IMR-90 (cell line): ENCODE measurements at regions not wholly inside any gene's neighbourhood (a gene's known extent, or its start where the extent isn't known, plus 50 kb on each side); places are given as distances from the start of the nearest gene placed in this dataset.

Source experiments
- ATAC-seq: fragments of 200-7000 bp; cut with Tn5 transposase; 2 replicates; pipeline ENCODE4 v1.9.1; 2020; ENCODE audit warnings: low read depth, mild to moderate bottlenecking, moderate library complexity
- BruUV-seq: library from RNA; stranded (reverse); fragments of 400-500 nt; replicated peaks from 2 replicates; lab custom pipeline; 2021; lab: Mats Ljungman, UMichigan
- CTCF ChIA-PET: fragments of 300-600 bp; formaldehyde crosslinking; extraction: SDS; loops from one replicate; lab custom pipeline; 2021; ENCODE audit warnings: antibody characterized with exemption; lab: Yijun Ruan, JAX
- POLR2A ChIA-PET: fragments of 300-600 bp; sonication (Branson Sonifier 250); formaldehyde crosslinking; loops from one replicate; lab custom pipeline; 2022; ENCODE audit warnings: antibody characterized with exemption; ENCODE audit not compliant: unreplicated experiment; lab: Charles Lee
- DNase-seq: peaks from one replicate; pipeline ENCODE4 v3.0.0; 2013
- H2AFZ ChIP-seq: replicated peaks from 2 replicates; pipeline ENCODE3; 2013; ENCODE audit warnings: low read length, mild to moderate bottlenecking; ENCODE audit not compliant: poor library complexity
- H2AK5ac ChIP-seq: 2 replicates; pipeline ENCODE4 v1.6.1; 2013; ENCODE audit warnings: low read depth, low read length, inconsistent platforms
- H2AK9ac ChIP-seq: replicated peaks from 2 replicates; pipeline ENCODE3; 2013; ENCODE audit warnings: mild to moderate bottlenecking, low read depth, low read length, moderate library complexity; ENCODE audit not compliant: poor library complexity
- H2BK120ac ChIP-seq: 2 replicates; pipeline ENCODE4 v1.6.1; 2013; ENCODE audit warnings: low read depth, low read length, inconsistent platforms
- H2BK15ac ChIP-seq: 3 replicates; pipeline ENCODE4 v1.6.1; 2013; ENCODE audit warnings: low read depth, low read length, inconsistent platforms
- H2BK20ac ChIP-seq: 2 replicates; pipeline ENCODE4 v1.6.1; 2013; ENCODE audit warnings: low read depth, mild to moderate bottlenecking, inconsistent platforms, low read length, moderate library complexity
- H2BK5ac ChIP-seq: 2 replicates; pipeline ENCODE4 v1.6.1; 2013; ENCODE audit warnings: mild to moderate bottlenecking, low read depth, low read length, inconsistent platforms; ENCODE audit not compliant: poor library complexity, severe bottlenecking
- H3K14ac ChIP-seq: replicated peaks from 2 replicates; pipeline ENCODE4 v1.6.1; 2013; ENCODE audit warnings: low read depth, low read length, inconsistent platforms
- H3K18ac ChIP-seq: 2 replicates; pipeline ENCODE4 v1.6.1; 2013; ENCODE audit warnings: low read depth, low read length, control low read depth
- H3K23ac ChIP-seq: 2 replicates; pipeline ENCODE4 v1.6.1; 2013; ENCODE audit warnings: low read depth, low read length, inconsistent platforms
- H3K27ac ChIP-seq: 2 replicates; pipeline ENCODE4 v1.5.1; 2013; ENCODE audit warnings: mild to moderate bottlenecking, control low read depth, low read length; ENCODE audit not compliant: insufficient read depth
- H3K27me3 ChIP-seq: 2 replicates; pipeline ENCODE4 v1.6.1; 2013; ENCODE audit warnings: low read length; ENCODE audit not compliant: control insufficient read depth, insufficient read depth
- H3K36me3 ChIP-seq: 2 replicates; pipeline ENCODE4 v1.6.1; 2013; ENCODE audit warnings: low read length, mixed read lengths; ENCODE audit not compliant: control insufficient read depth, insufficient read depth
- H3K4ac ChIP-seq: 2 replicates; pipeline ENCODE4 v1.6.1; 2013; ENCODE audit warnings: low read depth, low read length, inconsistent platforms
- H3K4me1 ChIP-seq: 2 replicates; pipeline ENCODE4 v1.6.1; 2013; ENCODE audit warnings: low read length, mixed read lengths; ENCODE audit not compliant: control insufficient read depth, insufficient read depth
- H3K4me2 ChIP-seq: 2 replicates; pipeline ENCODE4 v1.6.1; 2013; ENCODE audit warnings: low read depth, mild to moderate bottlenecking, control low read depth, low read length, moderate library complexity
- H3K4me3 ChIP-seq: 2 replicates; pipeline ENCODE4 v1.5.1; 2013; ENCODE audit warnings: low read depth, mild to moderate bottlenecking, control low read depth, low read length, moderate library complexity; ENCODE audit not compliant: insufficient read depth
- H3K56ac ChIP-seq: 2 replicates; pipeline ENCODE4 v1.6.1; 2013; ENCODE audit warnings: low read length, inconsistent platforms; ENCODE audit not compliant: insufficient read depth; ENCODE audit errors: extremely low read depth
- H3K79me1 ChIP-seq, 2 experiments: 2 replicates each; pipeline ENCODE4 v1.6.1; 2013; ENCODE audit warnings: low read length in 2 of 2, inconsistent platforms in 1 of 2, low read depth in 1 of 2
- H3K9ac ChIP-seq: 2 replicates; pipeline ENCODE4 v1.6.1; 2013; ENCODE audit warnings: low read depth, low read length, control low read depth
- H3K9me1 ChIP-seq: 2 replicates; pipeline ENCODE4 v1.6.1; 2013; ENCODE audit warnings: low read length, inconsistent platforms; ENCODE audit not compliant: insufficient read depth
- H3K9me3 ChIP-seq: 2 replicates; pipeline ENCODE4 v1.6.1; 2013; ENCODE audit warnings: low read length; ENCODE audit not compliant: control insufficient read depth, insufficient read depth
- H4K20me1 ChIP-seq: 2 replicates; pipeline ENCODE4 v1.6.1; 2013; ENCODE audit warnings: low read length, inconsistent platforms; ENCODE audit not compliant: insufficient read depth
- H4K5ac ChIP-seq: 2 replicates; pipeline ENCODE4 v1.6.1; 2013; ENCODE audit warnings: mild to moderate bottlenecking, low read depth, low read length, control low read depth
- H4K8ac ChIP-seq, 2 experiments: 2 replicates each; pipeline ENCODE4 v1.6.1; 2013; ENCODE audit warnings: low read depth in 2 of 2, low read length in 2 of 2, control low read depth in 1 of 2, inconsistent platforms in 1 of 2
- H4K91ac ChIP-seq: 2 replicates; pipeline ENCODE4 v1.6.1; 2013; ENCODE audit warnings: low read depth, low read length, inconsistent platforms; ENCODE audit not compliant: insufficient read depth
- BHLHE40 ChIP-seq: fragments of 150-350 bp; IDR thresholded peaks from 2 replicates; pipeline ENCODE4 v1.6.1; 2016; ENCODE audit warnings: mild to moderate bottlenecking, low read depth, low read length
- CEBPB ChIP-seq: IDR thresholded peaks from 2 replicates; pipeline ENCODE4 v1.6.1; 2012; ENCODE audit warnings: low read depth, low read length, improper control_type of control experiment
- CHD1 ChIP-seq: IDR thresholded peaks from 2 replicates; pipeline ENCODE4 v1.6.1; 2012; ENCODE audit warnings: low read depth, low read length, improper control_type of control experiment
- FOS ChIP-seq: fragments of 150-350 bp; IDR thresholded peaks from 2 replicates; pipeline ENCODE4 v1.6.1; 2016; ENCODE audit warnings: low read depth, low read length
- MAFK ChIP-seq: IDR thresholded peaks from 2 replicates; pipeline ENCODE4 v1.6.1; 2012; ENCODE audit warnings: low read depth, low read length, improper control_type of control experiment
- MAZ ChIP-seq: IDR thresholded peaks from 2 replicates; pipeline ENCODE4 v1.6.1; 2012; ENCODE audit warnings: low read depth, mild to moderate bottlenecking, low read length, improper control_type of control experiment, moderate library complexity, borderline replicate concordance
- MXI1 ChIP-seq: IDR thresholded peaks from 2 replicates; pipeline ENCODE4 v1.6.1; 2012; ENCODE audit warnings: low read depth, mild to moderate bottlenecking, low read length, moderate library complexity, borderline replicate concordance
- NFE2L2 ChIP-seq: fragments of 150-350 bp; IDR thresholded peaks from 2 replicates; pipeline ENCODE4 v1.6.1; 2016; ENCODE audit warnings: low read depth, mild to moderate bottlenecking, low read length
- POLR2A ChIP-seq: IDR thresholded peaks from 2 replicates; pipeline ENCODE4 v1.6.1; 2012; ENCODE audit warnings: mild to moderate bottlenecking, low read depth, low read length
- RAD21 ChIP-seq: IDR thresholded peaks from 2 replicates; pipeline ENCODE4 v1.6.1; 2012; ENCODE audit warnings: low read length, improper control_type of control experiment
- RCOR1 ChIP-seq: IDR thresholded peaks from 2 replicates; pipeline ENCODE4 v1.6.1; 2012; ENCODE audit warnings: mild to moderate bottlenecking, low read length, improper control_type of control experiment; ENCODE audit not compliant: insufficient replicate concordance
- RFX5 ChIP-seq: IDR thresholded peaks from 2 replicates; pipeline ENCODE4 v1.8.0; 2012; ENCODE audit warnings: low read depth, mild to moderate bottlenecking, low read length, moderate library complexity
- SMC3 ChIP-seq: fragments of 150-350 bp; IDR thresholded peaks from 2 replicates; pipeline ENCODE4 v1.6.1; 2016; ENCODE audit warnings: low read depth, mild to moderate bottlenecking, antibody characterized with exemption, low read length, moderate library complexity
- WGBS, 2 experiments: methylation state at CpG; one replicate each; pipeline versions ENCODE4 v1.1.5 to v1.1.7; 2013; ENCODE audit warnings: missing lambda C conversion rate in 2 of 2; ENCODE audit not compliant: insufficient read length in 1 of 2; ENCODE audit errors: extremely low coverage in 2 of 2; 5-methylcytosine and 5-hydroxymethylcytosine counted together
- dilution Hi-C: fragments of 300-500 bp; cut with HindIII; formaldehyde crosslinking; loops from one replicate; pipeline ENCODE4 v1.14.3; 2018; ENCODE audit warnings: low sequenced_read_pairs; ENCODE audit not compliant: unreplicated experiment
- in situ Hi-C: fragments of 300-500 bp; cut with MboI; formaldehyde crosslinking; loops from 3 replicates; pipeline ENCODE4 v1.14.3; 2019; ENCODE audit warnings: low sequenced_read_pairs, inconsistent platforms, mixed read lengths
- intact Hi-C: fragments of 100-400 bp; cut with micrococcal nuclease; formaldehyde crosslinking; loops from 2 replicates; pipeline ENCODE4 v1.10.0; 2022
- TF ChIP-seq, protein P1 (sequence below): fragments of 150-350 bp; IDR thresholded peaks from 2 replicates; pipeline ENCODE4 v1.6.1; 2017; ENCODE audit warnings: mild to moderate bottlenecking, antibody characterized with exemption, low read length, low read depth
- TF ChIP-seq, protein P2 (sequence below): conservative IDR thresholded peaks from 2 replicates; pipeline ENCODE4 v1.5.1; 2012; ENCODE audit warnings: mild to moderate bottlenecking, low read depth, low read length, improper control_type of control experiment
- TF ChIP-seq, protein P3 (sequence below): fragments of 150-350 bp; IDR thresholded peaks from 2 replicates; pipeline ENCODE4 v1.6.1; 2016; ENCODE audit warnings: low read depth, mild to moderate bottlenecking, low read length, moderate library complexity, borderline replicate concordance

DNA sequence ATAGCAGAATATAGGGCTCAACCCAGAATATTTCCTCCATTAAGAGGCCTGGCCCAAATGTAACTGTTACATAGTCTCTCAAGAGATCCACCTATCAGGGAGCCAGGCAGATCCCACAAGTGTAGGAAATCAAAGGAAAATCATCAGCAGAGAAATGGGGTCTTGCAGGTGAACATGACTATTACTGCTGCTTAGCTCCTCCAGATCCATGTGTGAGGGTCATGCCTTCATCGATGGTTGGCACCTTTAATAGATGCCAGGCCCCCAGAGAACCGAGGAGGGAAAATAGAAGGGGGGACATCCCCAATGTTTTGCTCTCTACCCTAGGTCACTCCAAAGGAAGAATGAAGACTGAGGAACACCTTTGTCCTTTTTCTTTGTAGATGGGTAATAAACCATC is 1029.9 kb upstream of the CADM2 start:
- no CpG with 5 or more reads among the region's 2 CpGs for WGBS, 2 experiments
- intact Hi-C loops: no loop called here

More for the DNA sequence above, 1029.9 kb upstream of the CADM2 start:
- no peaks in the 10 kb centered on the region for H4K20me1 ChIP-seq
- no peaks in the 10 kb centered on the region for H3K36me3 ChIP-seq
- H3K9ac ChIP-seq: no peak overlapping the region
- no peaks in the 10 kb centered on the region for H3K27me3 ChIP-seq
- no peak overlapping the region for H3K27ac ChIP-seq
- no peak overlapping the region for H3K4me3 ChIP-seq
- no peak overlapping the region for H2BK5ac ChIP-seq
- ChIA-PET POLR2A (no interaction called here), CTCF (no interaction called here)
- no peak overlapping the region for H2BK15ac ChIP-seq
- no TSS peak for BruUV-seq
- no peak overlapping the region for H3K4ac ChIP-seq
- no peak overlapping the region for H3K23ac ChIP-seq
- H3K9me3 ChIP-seq: peaks cover 21% of the 10 kb centered on the region
- dilution Hi-C loops (no loop called here), in situ Hi-C loops (no loop called here)
- no peak overlapping the region for H3K4me2 ChIP-seq
- no peak overlapping the region for H4K8ac ChIP-seq
- H2AK5ac ChIP-seq: no peak overlapping the region
- H4K91ac ChIP-seq: no peak overlapping the region
- no peak for ATAC-seq
- H2AK9ac ChIP-seq: no peak overlapping the region
- H3K14ac ChIP-seq: no peak overlapping the region
- H2BK120ac ChIP-seq: no peak overlapping the region
- no peaks in the 10 kb centered on the region for H3K4me1 ChIP-seq
- no peak for DNase-seq
- no peaks in the 10 kb centered on the region for H3K79me1 ChIP-seq
- no peaks in the 10 kb centered on the region for H3K9me1 ChIP-seq
- H3K56ac ChIP-seq: no peak overlapping the region
- TF ChIP-seq BHLHE40: no peak
- no peak for TF ChIP-seq MAZ
- no peak for TF ChIP-seq NFE2L2
- TF ChIP-seq RCOR1: no peak
- TF ChIP-seq, protein P1, sequence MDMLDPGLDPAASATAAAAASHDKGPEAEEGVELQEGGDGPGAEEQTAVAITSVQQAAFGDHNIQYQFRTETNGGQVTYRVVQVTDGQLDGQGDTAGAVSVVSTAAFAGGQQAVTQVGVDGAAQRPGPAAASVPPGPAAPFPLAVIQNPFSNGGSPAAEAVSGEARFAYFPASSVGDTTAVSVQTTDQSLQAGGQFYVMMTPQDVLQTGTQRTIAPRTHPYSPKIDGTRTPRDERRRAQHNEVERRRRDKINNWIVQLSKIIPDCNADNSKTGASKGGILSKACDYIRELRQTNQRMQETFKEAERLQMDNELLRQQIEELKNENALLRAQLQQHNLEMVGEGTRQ: no peak
- no peak for TF ChIP-seq FOS
- no peak for TF ChIP-seq CEBPB
- TF ChIP-seq, protein P2, sequence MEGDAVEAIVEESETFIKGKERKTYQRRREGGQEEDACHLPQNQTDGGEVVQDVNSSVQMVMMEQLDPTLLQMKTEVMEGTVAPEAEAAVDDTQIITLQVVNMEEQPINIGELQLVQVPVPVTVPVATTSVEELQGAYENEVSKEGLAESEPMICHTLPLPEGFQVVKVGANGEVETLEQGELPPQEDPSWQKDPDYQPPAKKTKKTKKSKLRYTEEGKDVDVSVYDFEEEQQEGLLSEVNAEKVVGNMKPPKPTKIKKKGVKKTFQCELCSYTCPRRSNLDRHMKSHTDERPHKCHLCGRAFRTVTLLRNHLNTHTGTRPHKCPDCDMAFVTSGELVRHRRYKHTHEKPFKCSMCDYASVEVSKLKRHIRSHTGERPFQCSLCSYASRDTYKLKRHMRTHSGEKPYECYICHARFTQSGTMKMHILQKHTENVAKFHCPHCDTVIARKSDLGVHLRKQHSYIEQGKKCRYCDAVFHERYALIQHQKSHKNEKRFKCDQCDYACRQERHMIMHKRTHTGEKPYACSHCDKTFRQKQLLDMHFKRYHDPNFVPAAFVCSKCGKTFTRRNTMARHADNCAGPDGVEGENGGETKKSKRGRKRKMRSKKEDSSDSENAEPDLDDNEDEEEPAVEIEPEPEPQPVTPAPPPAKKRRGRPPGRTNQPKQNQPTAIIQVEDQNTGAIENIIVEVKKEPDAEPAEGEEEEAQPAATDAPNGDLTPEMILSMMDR: no peak
- no peak for TF ChIP-seq RFX5
- TF ChIP-seq, protein P3, sequence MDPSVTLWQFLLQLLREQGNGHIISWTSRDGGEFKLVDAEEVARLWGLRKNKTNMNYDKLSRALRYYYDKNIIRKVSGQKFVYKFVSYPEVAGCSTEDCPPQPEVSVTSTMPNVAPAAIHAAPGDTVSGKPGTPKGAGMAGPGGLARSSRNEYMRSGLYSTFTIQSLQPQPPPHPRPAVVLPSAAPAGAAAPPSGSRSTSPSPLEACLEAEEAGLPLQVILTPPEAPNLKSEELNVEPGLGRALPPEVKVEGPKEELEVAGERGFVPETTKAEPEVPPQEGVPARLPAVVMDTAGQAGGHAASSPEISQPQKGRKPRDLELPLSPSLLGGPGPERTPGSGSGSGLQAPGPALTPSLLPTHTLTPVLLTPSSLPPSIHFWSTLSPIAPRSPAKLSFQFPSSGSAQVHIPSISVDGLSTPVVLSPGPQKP: no peak
- no peak for TF ChIP-seq MXI1
- TF ChIP-seq RAD21: no peak
- TF ChIP-seq MAFK: no peak
- TF ChIP-seq CHD1: no peak
- TF ChIP-seq SMC3: no peak
- TF ChIP-seq POLR2A: no peak
- H4K5ac ChIP-seq: no peak overlapping the region
- no peak overlapping the region for H2BK20ac ChIP-seq
- H2AFZ ChIP-seq: no peak overlapping the region
- no peak overlapping the region for H3K18ac ChIP-seq
